Superior temporal gyrus (tissue), 1 donor: ENCODE measurements at regions not wholly inside any gene's neighbourhood (a gene's known extent, or its start where the extent isn't known, plus 50 kb on each side); places are given as distances from the start of the nearest gene placed in this dataset.

ENCODE experiments used
- DNase-seq: peaks from one replicate; pipeline ENCODE4 v3.0.0-alpha.2; 2016; ENCODE audit errors: extremely low spot score

DNA sequence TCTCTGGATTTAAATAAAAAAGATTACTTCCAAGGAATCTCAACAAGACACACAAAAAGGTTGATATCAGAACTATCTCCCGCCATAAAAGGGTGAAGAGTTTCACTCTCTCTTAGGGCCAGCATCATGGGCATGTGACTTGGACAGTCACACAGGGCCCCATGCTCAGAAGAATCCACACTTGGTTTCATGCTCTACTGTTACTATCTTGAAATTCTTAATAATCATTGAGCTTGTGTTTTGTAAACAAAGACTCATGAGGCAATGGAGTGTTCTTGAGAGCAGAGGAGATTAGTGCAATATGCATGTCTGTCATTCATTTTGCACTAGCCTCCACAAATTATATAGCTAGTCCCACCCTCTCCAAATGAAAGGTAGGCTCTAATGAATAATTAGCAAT lies 58.4 kb downstream of the HMHB1 start:
- no peak for DNase-seq

DNA sequence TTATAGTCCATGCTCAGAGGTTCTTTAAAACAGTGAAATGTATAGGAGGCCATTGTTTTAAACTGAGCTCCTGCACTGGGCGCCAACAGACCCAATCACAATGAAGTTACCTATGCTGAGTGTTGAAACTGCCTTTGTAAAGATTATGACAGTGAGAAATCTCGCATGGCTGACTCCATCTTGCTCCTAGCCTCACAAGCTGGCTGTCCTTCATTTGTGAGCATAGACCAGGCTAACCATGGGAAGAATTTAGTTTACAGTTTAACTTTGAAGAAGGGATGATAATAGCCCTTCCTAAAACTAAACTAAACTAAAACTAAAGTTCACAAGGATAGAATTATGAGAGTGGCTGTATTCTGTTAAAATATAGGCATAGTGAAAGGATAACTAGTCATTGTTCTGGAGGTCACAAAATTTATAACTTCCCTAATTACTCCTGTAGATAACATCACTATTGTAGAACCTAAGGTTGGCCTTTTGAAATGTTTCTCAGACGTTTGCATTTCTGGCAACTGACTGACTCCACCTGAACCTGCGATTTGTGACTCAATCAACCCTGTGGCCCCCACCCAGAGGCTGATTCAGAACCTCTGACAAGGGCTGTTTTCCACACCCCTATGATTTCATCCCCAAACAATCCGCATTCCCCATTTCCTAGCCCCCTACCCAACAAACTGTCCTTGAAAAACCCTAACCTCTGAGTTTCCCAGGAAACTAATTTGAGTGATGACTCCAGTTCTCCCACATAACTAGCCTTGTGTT lies 59.1 kb downstream of the HMHB1 start:
- DNase-seq, result no peak

DNA sequence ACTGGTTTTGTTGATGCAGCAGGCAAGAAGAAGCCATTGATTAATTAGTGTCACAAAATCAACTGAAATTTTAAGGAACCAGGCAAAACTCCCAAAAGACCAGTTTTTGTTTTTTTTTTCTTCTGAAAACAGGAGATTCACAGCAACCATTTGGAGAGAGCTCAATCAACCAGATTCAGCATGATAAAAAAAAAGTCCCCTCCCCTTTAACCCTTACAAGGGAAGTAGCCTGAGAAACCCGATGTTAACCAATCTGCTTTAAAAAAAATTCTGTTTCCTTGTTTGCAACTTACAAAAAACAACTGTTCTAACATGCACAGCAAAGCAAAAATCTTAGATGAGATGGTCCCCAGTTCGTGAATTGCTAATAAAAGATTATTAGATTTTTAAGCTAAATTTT lies 59.7 kb downstream of the HMHB1 start:
- no peak for DNase-seq

DNA sequence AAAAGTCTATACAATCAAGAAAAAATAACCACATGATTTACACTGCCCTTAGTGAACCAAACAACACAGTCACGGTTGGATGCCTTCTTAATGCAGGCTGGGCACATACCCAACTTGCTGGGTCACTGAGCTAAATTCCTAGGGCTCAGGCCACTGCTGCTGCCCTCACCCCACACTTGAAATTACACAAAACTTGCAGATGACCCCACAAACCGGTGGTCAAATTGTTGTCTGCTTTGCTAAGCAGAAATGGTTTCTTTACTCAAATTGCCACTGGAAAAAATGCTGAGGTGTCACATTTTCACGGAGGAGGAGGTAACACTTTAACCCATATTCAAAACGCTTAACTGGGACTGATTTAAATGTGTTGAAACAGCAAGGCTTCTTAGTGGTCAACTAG lies 62.4 kb downstream of the HMHB1 start:
- DNase-seq, result no peak

DNA sequence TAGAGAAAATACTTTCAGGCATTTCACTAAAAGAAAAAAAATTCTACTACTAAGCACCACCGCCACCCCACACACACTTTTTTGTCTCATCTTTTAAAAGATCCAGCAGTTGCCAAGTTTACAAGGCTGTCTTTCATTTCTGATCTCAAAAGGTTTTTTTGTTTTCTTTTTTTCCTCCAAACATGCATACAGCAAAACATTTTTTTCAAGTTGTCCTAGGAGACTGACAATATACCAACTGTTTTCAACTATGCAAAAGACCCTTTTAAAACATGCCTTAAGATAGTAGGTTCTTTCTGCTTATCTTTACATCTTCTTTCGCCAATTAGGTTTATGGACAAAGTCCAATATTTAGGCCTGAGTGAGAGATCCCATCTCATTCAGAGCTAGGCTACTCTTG lies 65.2 kb downstream of the HMHB1 start:
- no peak for DNase-seq

DNA sequence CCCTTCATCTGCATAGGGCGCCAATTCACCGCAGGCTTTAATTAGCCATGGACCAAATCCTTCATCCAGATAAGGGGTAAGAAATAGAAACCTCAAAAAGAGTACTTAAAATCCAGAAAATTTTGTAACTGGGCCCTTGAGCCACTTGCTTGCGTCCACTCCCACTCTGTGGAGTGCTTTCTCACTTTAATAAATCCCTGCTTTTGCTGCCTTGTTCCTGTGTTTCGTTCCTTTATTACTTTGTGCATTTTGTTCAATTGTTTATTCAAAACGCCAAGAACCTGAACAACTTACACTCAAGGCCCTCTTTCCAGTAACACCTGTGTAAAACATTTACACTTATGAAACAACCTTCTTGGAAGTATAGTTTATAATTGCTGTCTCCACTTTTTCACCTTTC lies 66.5 kb downstream of the HMHB1 start:
- DNase-seq, result no peak

DNA sequence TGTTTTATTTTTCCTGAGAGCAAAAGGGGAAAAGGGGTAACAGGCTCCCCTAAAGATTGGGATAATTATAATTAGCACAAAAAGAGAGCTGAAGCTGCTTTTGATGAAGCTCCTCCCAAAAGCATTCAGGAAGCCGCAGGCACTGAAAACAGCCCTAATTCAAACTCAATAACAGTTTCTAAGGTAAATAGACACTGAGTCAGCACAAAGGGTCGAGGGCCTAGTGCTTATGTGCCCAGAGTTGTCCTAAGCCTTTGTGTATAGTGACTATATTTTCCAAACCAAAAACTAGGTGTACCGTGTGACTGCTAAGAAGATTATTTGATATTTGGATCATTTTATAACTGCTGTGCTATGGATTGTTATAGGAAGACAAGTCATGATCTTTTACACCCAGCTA lies 67.7 kb downstream of the HMHB1 start:
- no peak for DNase-seq

DNA sequence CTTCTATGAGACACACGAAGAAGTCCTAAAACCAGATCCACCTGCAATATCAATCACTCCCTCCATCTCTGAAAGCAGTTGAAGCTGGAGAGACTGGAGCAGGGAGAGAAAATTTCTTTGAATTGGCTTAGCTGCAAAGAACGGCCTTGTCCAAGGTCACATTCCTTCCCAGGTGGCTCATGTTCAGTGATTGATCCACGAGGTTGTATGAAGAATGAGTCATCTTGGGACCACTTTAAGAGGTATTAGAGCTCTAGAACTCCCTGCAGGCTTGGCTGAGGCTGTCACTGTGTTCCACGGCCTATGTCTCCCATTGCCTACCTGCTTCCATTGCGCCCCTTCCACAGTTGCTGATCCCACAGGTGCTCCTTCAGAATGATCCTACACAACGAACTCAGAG lies 68.2 kb downstream of the HMHB1 start:
- no peak for DNase-seq

DNA sequence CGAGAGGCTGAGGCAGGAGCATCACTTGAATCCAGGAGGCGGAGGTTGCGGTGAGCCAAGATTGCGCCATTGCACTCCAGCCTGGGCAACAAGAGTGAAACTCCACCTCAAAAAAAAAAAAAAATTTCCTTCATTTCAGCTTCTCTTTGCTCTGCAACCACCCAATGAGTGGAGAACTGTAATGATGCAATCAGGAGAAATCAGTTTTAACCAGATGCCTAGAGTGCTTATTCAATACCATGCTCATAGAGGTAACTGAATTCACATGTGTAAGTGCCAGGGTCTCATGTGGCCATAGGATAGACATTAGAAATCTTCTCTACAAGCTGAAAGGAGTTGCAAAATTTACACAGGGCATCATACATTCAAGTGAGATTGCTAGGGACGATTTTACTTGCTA lies 70.6 kb downstream of the HMHB1 start:
- DNase-seq, result no peak

DNA sequence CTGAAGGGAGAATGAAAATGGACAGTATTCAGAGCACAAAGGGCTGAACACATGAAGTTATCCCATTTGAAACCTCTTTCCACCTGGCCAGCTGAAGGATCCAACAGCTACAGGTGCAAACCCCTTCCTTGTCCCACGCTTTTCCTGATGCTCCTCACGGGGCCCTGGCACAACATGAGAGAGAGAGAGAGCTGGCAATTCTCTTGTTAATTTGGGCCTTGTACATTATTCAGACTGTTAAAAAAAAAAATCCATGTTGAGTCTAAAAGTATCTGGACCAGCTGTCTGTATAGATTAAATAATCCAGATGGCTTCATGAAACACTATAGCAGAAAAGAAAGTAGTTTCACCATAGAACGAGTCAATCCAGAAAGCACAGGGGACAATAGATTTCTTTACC lies 74.1 kb downstream of the HMHB1 start:
- no peak for DNase-seq

DNA sequence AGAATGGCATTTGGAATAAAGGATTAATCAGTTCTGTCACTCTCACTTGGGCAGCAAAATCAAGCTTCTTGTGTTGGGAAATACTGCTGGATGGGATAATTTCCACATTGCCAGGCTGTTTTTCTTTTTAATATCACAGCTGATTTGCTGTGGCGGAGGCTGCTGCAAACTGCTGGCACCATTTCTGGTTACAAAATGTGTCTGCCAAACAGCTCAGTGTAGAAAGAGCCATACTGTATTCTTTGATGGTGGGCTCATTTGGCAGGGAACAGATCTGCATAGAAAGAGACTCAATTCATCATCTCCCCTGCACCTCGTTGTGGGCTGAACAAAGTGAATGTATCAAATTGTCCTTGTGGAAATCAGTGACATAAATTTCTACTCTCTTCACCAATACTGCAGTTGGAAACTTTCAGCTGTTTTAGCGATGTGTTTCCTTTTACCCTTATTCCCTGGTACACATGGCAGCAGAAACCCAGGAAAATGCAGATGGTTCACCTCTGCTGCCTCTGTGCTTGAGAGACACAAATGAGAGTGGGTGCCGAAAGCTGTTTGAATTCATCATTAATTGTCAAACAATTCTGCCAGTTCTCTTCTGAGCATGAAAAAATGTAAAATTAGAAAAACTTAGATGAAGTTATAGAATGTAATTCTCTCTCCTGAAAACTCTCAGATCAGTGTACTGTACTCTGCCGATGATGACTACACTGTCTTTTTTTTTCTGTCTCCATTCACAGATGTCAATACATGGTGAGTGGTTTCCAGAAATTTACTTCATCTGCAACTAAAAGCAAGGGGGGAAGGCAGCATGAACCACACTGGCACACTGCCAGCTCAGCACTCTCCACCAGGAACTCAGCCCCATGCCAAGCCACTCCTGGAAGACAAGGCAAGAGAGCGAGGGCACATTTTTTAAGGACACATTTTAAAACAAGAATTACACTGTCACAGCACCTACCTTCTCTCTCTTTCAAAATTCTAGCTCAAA lies 75.0 kb downstream of the HMHB1 start:
- DNase-seq, result peak; percentile 75

DNA sequence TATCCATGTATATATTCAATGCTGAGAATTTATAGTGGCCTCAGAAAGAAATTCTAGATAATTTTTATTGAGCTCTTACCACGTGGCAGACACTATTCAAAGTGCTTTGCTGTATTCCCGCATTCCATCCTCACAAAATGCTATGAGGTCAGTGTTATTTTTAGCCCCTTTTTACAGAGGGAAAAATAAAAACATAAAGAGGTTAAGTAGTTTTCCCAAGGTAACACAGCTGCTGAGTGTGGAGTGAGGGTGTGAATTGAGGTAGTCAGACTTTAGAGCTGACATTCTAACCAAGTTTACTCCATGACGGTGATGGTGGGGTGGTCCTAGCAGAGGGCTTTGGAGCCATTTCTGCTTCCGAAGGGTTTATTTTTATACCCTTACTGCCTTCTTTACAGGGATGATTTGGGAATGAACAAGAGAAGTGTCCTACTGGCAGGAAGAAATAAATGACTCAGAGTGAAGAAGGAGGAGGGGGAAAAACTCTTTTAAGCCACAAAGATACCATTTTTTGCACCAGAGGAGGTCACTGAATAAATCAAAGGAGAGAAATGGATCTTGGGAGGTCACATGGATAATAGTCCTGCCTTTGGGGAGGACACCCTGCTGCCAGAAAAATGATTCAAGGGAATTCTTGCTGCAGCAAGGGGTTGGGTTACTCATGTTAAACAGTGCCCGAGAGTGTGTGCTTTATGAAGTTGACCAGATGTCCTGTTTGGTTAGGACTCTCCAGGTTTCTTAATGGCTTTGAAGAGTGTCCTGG lies 76.1 kb downstream of the HMHB1 start:
- no peak for DNase-seq

DNA sequence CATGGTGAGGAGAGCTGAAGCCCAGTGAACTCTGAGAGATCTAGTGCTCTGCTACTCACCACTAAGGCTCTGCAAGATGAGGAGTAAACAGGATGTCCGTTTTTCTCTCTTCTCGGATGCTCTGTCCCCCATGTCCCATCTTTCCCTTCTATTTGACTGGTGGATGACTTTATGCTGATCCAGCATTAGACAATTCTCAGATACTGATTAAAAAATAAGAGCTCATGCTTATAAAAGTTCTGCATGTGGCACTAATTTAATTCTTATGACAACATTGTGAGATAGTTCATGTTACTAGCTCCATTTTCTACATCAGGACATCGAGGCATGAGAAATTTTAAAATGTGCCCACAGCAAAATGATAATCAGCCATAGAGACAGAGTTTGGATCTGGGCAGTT lies 77.0 kb downstream of the HMHB1 start:
- no peak for DNase-seq

DNA sequence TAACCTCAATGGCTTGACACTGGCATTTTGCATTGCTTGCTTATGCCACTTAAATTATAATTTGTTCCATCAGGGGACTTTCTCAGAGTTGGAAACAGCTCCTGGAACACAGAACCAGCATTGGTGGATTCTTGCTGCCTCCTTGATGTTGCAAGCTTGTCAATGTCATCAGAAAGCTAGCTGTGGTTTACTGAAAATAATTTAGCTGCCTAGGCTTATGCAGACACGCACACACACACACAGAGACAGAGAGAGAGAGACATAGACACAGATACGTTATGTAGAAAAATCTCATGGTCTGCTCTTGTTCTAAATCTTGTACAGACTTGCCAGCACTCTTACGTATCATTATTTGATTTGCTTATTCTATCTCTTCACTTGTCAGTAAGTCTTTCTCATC lies 78.0 kb downstream of the HMHB1 start:
- DNase-seq, result no peak

DNA sequence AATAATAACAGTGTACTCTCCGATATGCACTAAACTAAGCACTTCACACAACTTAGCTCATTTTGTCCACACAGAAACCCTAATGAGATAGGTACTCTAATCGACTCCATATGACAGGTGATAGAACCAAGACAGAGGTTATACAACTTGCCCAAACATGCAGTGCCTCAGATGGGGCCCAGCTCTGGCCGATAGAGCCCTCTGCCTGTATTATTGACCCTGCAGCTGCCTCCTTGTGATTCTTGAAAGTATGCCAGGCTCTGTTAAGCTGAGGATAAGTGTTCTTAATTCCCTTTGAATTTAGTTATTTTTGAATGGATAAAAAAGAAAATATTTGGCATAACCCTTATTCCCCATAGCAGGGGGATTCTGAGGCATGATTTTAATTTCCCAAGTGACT lies 78.5 kb downstream of the HMHB1 start:
- no peak for DNase-seq

DNA sequence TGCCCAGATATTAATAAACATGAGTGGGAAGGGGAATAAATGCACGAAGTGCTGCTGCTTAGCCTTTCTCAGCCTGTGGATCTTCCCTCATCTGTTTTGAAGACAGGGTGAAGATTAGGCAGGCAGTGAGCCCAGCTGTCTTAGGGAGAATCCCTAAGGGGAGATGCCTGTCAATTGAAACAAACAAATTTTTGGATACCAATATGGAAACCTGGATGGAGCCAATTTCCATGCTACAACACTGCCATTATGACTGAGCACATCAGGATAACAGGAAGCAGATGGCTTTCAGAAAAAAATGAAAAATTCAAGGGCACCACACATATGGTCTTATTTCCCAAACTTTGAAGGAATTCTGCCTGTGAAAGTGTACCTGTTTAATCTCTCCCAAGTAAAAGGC lies 80.3 kb downstream of the HMHB1 start:
- DNase-seq, result no peak

DNA sequence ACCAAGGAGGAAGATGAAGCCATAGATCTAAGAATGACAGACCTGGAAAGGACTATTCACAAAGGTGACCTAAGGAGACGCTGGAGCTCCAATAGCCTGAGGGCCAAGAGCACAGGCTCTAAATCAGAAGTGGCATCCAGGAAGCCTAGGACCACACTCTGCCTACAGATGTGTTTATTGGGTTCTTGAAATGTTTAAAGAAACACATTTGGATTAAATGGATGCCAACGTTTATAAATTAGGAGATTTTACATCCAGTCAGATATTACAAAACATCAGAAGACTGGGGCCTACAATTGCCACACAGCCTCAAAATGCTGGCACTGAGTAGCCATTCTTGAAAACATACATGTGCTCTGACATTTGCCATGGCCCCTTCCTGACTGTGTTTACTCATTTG lies 80.9 kb downstream of the HMHB1 start:
- no peak for DNase-seq

DNA sequence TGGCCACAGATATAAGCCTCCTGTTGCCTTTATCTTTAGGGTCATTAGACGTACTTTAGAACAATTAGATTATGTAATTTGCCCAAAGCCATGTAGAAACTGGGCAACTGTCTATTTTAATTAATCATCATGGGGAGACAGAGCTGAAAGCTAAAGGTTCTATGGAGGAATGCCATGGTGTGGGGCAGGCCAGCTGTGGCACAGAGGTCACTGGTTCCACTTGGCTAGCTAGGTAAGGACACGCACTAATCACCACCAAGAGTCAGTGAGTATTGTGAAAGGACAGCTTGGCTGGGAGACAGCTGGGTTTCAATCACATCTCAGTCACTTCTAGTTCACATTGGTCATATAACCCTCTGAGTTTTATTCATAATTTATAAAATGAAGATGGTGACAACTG lies 81.7 kb downstream of the HMHB1 start:
- no peak for DNase-seq

DNA sequence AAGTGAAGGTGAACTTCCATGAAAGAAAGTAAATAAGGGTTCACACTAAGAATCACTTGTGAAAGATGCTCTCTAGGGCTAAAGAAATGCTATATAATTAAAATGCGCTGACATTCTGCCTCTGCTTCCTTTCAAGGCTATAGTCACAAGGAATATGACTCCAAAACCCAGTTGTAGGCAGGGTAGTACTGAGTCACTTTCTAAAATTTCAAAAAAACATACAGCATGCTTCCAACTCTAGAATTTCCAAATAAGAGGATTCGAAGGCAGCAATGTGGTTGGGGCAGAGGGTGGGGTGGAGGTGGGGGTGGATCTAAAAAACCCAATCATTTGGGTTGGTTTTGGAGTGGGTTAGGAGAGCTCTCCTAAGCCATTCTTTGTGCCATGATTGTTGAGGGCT lies 84.6 kb downstream of the HMHB1 start:
- no peak for DNase-seq

DNA sequence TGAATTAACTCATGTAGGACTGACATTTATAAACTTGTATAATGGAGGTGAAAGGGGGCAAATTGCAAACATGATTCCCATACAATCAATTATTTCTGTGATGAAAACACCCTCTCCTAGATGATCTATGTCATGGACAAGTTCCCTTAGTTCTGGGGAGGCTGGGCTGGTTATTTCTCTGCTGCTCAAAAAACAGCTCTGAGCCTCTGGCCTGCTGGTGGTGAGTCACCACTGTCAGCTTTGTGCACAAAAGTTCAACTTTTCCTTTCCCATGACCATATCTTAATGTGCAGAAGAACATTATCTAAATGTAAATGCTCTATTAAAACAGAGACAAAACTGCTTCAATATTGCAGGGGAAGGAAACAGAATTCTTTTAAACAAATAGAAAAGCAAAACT lies 85.0 kb downstream of the HMHB1 start:
- DNase-seq, result no peak

DNA sequence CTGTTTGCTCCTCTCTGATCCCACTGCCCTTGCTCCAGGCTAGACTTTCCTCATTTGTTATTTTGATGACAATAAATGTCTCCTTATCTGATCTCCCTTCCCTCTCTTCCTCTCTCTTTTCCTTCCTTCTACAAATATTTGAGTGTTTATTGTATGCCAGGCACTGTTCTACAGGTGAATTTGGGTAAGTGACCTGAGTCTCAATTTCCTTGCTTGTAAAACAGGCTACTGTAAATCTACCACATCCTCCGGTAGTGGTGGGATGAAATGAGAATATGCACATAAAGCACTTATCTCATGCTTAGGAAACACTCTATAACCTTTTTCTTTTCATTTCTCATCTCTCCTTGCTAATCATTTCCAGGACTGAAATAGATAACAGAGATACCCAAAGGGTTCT lies 86.4 kb downstream of the HMHB1 start:
- no peak for DNase-seq

DNA sequence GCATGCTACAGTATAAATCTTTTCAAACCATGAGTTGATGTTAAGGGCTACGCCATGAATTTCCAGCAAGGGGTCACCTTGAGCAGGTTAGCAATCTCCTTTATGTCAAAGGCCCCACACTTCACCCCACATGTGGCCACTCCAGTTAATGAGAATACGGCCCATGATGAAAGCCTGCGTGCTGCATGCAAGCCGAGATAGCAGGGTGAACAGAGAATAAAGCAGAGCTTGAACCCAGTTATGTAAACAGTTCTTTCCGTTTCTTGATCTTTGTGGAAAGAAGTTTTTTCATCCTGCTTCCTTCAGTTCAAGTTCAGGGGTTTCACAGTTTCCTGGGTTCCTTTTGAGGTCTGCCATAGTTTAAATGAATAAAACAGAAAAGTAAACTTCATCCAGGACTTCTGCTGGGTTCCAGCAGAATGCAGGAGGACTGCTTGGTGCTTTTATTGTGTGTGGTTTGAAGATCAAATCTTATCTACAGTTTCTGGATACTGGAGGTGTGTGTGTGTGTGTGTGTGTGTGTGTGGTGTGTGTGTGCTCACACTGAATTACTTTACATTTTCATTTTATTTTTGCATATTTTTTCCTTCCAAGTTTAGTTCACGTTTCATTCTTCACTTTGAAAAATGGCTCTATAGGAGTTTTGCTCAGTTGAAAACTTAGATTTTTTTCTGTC lies 87.1 kb downstream of the HMHB1 start:
- DNase-seq, result no peak
